ENCODE measurements at regions not wholly inside any gene's neighbourhood (a gene's known extent, or its start where the extent isn't known, plus 50 kb on each side); places are given as distances from the start of the nearest gene placed in this dataset.
"Not testable (repeated sequence)": the region's sequence is repeated elsewhere in the genome, so short reads cannot be mapped to it uniquely, and the experiment has no call there.

GRCh38 chr1:148297852-148298251 lies 145.8 kb upstream of the NBPF11 start:
- H3K23ac ChIP-seq (ENCODE audit: low read depth, low read length); H3K27ac ChIP-seq (ENCODE audit: insufficient read depth, low read length); dilution Hi-C loops (cut with HindIII; ENCODE audit: low sequenced_read_pairs, unreplicated experiment); H3K9me1 ChIP-seq (ENCODE audit: insufficient read depth, low read length); H3K4ac ChIP-seq (ENCODE audit: low read depth, low read length); H3K4me1 ChIP-seq (ENCODE audit: control insufficient read depth, insufficient read depth, low read length); BruUV-seq (replicated peaks); POLR2A ChIA-PET (ENCODE audit: unreplicated experiment); H2AK9ac ChIP-seq (replicated peaks; ENCODE audit: low read depth, low read length, poor library complexity); H3K9ac ChIP-seq (ENCODE audit: low read depth, low read length); H3K56ac ChIP-seq (ENCODE audit: extremely low read depth, insufficient read depth, low read length); CTCF ChIA-PET; H3K79me1 ChIP-seq (ENCODE audit: low read depth in 1 of 2, low read length in 2 of 2); H3K4me2 ChIP-seq (ENCODE audit: low read depth, low read length); H4K5ac ChIP-seq (ENCODE audit: low read depth, low read length); H2AK5ac ChIP-seq (ENCODE audit: low read depth, low read length); H3K14ac ChIP-seq (replicated peaks; ENCODE audit: low read depth, low read length); H3K4me3 ChIP-seq (ENCODE audit: insufficient read depth, low read depth, low read length); H2BK15ac ChIP-seq (ENCODE audit: low read depth, low read length); H4K20me1 ChIP-seq (ENCODE audit: insufficient read depth, low read length); H3K9me3 ChIP-seq (ENCODE audit: control insufficient read depth, insufficient read depth, low read length); H3K36me3 ChIP-seq (ENCODE audit: control insufficient read depth, insufficient read depth, low read length); H4K8ac ChIP-seq (ENCODE audit: low read depth in 2 of 2, low read length in 2 of 2); H3K18ac ChIP-seq (ENCODE audit: low read depth, low read length); DNase-seq; ATAC-seq (ENCODE audit: low read depth); H2BK120ac ChIP-seq (ENCODE audit: low read depth, low read length); intact Hi-C loops (cut with micrococcal nuclease); H2AFZ ChIP-seq (replicated peaks; ENCODE audit: low read length, poor library complexity); H2BK20ac ChIP-seq (ENCODE audit: low read depth, low read length); H4K91ac ChIP-seq (ENCODE audit: insufficient read depth, low read depth, low read length); H2BK5ac ChIP-seq (ENCODE audit: low read depth, low read length, poor library complexity, severe bottlenecking); H3K27me3 ChIP-seq (ENCODE audit: control insufficient read depth, insufficient read depth, low read length): not testable (repeated sequence)
- in situ Hi-C loops (cut with MboI; ENCODE audit: low sequenced_read_pairs), result loop anchor here (10.0 kb wide), 1 partner anchor 57 kb away; no protein-coding TSS in a partner anchor
- no CpG with 5 or more reads among the region's 2 CpGs for WGBS, 2 experiments (ENCODE audit: extremely low coverage in 2 of 2, insufficient read length in 1 of 2)

All from IMR-90 (cell line).